ENCODE measurements at regions not wholly inside any gene's neighbourhood (a gene's known extent, or its start where the extent isn't known, plus 50 kb on each side); places are given as distances from the start of the nearest gene placed in this dataset.

GRCh38 chr13:65154661-65155447 lies 2075.3 kb downstream of the PCDH9 start:
- TF ChIP-seq CTCF (IDR thresholded peaks at IDR 0.05; ENCODE audit: poor library complexity): no peak
- no peak for TF ChIP-seq EZH2phosphoT487 (IDR thresholded peaks at IDR 0.05; ENCODE audit: low read depth, severe bottlenecking, unreplicated experiment)
- TF ChIP-seq EZH2 (IDR thresholded peaks at IDR 0.05; ENCODE audit: borderline replicate concordance): no peak

All from hepatocyte (in vitro differentiated cells).